Kidney epithelial cell (primary cell): ENCODE measurements at regions not wholly inside any gene's neighbourhood (a gene's known extent, or its start where the extent isn't known, plus 50 kb on each side); places are given as distances from the start of the nearest gene placed in this dataset.
"Not testable (repeated sequence)": the region's sequence is repeated elsewhere in the genome, so short reads cannot be mapped to it uniquely, and the experiment has no call there.

Source experiments
- DNase-seq: peaks from one replicate; pipeline ENCODE4 v3.0.0-alpha.2; 2010; ENCODE audit warnings: low read depth
- H3K27me3 ChIP-seq: 2 replicates; pipeline ENCODE4 v1.6.0; 2011; ENCODE audit warnings: low read length; ENCODE audit not compliant: control insufficient read depth, insufficient read depth
- H3K36me3 ChIP-seq: 2 replicates; pipeline ENCODE4 v1.5.1; 2011; ENCODE audit warnings: low read length; ENCODE audit not compliant: control insufficient read depth, insufficient read depth
- H3K4me3 ChIP-seq: 2 replicates; pipeline ENCODE4 v1.5.1; 2011; ENCODE audit warnings: low read depth, mild to moderate bottlenecking, control low read depth, low read length
- TF ChIP-seq, protein P1 (sequence below): IDR thresholded peaks from 2 replicates; pipeline ENCODE4 v1.5.1; 2011; ENCODE audit warnings: mild to moderate bottlenecking, moderate library complexity, low read length, control low read depth, inconsistent platforms; ENCODE audit not compliant: insufficient read depth, poor library complexity, severe bottlenecking

DNA sequence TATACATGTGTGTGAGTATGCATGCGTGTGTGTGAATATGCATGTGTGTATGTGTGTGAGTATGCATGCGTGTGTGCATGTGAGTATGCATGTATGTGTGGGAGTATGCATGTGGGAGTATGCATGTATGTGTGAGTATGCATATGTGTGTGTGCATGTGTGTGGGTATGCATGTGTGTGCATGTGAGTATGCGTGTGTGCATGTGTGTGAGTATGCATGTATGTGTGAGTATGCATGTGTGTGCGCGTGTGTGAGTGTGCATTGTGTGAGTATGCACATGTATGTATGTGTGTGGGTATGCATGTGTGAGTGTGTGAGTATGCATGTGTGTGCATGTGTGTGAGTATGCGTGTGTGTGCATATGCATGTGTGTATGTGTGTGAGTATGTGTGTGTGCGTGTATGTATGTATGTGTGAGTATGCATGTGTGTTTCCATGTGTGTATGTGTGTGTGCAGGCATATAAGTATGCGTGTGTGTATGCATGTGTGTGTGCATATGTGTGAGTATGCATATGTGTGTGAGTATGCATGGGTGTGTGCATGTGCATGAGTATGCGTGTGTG is 97.9 kb upstream of the MED13L start:
- no peaks in the 10 kb centered on the region for H3K36me3 ChIP-seq
- no peak overlapping the region for H3K4me3 ChIP-seq
- H3K27me3 ChIP-seq, result no peaks in the 10 kb centered on the region
- no peak for DNase-seq
- TF ChIP-seq, protein P1, sequence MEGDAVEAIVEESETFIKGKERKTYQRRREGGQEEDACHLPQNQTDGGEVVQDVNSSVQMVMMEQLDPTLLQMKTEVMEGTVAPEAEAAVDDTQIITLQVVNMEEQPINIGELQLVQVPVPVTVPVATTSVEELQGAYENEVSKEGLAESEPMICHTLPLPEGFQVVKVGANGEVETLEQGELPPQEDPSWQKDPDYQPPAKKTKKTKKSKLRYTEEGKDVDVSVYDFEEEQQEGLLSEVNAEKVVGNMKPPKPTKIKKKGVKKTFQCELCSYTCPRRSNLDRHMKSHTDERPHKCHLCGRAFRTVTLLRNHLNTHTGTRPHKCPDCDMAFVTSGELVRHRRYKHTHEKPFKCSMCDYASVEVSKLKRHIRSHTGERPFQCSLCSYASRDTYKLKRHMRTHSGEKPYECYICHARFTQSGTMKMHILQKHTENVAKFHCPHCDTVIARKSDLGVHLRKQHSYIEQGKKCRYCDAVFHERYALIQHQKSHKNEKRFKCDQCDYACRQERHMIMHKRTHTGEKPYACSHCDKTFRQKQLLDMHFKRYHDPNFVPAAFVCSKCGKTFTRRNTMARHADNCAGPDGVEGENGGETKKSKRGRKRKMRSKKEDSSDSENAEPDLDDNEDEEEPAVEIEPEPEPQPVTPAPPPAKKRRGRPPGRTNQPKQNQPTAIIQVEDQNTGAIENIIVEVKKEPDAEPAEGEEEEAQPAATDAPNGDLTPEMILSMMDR, result no peak

DNA sequence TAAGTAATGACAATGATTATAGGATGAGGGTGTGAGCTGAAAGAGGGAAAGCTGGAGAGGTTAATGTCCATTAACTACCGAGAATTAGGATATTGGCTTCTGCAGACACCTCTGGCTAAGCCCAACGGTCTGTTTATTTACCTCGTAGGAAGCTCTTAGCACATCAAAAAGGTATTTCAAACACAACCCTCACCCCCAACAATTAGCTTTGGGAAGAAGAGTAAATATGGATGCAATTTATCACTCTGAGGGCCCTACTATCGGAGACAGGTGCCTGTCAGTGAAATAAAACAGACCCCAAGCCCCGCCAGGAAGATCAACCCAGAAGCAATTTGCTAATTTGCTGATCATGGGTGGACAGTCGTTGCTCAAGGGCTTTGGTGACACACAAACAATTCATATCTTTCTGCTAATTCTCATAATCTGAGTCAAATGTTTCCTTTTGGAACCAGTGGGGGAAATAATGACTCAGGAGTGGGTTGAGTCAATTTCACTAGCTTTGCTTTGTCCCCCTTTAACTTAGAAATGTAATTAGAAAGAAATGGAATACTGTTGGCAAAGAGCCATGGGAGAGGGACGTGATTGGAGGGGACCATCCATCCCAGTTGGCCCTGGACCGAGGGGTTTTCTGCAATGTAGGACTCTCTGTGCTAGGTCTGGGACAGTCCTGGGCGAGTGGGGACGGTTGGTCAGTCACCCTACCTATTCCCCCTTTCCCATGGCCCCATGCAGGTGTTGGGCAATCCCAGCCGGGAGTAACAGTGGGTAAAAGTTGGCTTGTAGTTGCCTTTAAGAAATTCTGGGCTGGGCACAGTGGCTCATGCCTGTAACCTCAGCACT is 99.1 kb upstream of the MED13L start:
- Histone ChIP-seq H3K4me3 (no peak overlapping the region), H3K36me3 (no peaks in the 10 kb centered on the region), H3K27me3 (no peaks in the 10 kb centered on the region)
- no peak for DNase-seq
- TF ChIP-seq, protein P1, result no peak

DNA sequence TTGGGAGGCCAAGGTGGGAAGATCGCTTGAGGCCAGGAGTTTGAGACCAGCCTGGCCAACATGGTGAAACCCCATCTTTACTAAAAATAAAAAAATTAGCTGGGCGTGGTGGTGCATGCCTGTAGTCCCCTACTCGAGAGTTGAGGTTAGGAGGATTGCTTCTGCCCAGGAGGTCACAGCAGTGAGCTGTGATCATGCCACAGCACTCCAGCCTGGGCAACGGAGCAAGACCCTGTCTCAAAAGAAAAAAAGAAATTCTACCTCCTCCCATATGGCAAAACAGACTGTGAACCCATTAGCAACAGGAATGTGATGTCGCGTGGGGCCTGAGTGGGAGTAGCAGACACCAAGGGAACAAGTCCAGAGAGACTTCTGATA is 99.7 kb upstream of the MED13L start:
- H3K4me3 ChIP-seq, DNase-seq, H3K36me3 ChIP-seq, H3K27me3 ChIP-seq: not testable (repeated sequence)

DNA sequence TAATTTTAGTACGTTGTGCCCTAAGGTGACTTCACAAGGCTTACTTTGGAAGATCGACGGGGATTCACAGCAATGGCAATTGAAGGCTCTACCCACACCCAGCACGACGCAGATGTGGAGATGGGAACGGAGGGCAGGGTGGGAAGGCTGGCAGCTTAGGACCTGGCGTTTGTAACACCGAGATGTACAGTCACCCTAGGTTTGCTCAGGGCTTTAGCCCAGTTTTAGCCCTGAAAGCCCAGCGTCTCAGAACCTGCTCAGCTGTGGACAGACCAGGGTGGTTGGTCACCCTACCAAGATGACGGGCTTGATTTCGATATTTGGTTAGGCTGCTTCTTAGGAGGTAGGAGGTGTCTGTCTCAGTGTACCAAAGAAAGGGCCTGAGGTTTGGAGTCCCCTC is 100.5 kb upstream of the MED13L start:
- Histone ChIP-seq H3K27me3 (no peaks in the 10 kb centered on the region), H3K36me3 (no peaks in the 10 kb centered on the region), H3K4me3 (no peak overlapping the region)
- TF ChIP-seq, protein P1, result no peak
- DNase-seq, result no peak

DNA sequence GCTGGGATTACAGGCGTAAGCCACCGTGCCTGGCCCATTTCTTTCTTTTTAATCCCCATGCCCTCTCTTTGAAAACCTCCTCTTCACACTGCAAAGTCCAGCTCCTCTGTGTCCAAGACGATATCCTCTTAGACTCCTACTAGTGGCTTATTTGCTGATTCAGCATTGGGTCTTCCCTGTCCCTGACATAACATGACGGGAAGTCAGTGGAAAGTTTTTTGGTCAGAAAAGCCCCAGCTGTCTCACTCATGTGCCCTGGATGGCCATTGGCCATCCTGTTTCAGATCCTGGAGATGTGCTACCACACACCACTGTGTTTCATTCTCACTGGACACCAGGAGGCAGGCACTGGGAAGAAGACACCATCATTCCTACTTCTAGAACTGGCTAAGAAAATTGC is 102.6 kb upstream of the MED13L start:
- TF ChIP-seq, protein P1, result no peak
- Histone ChIP-seq H3K4me3 (no peak overlapping the region), H3K36me3 (no peaks in the 10 kb centered on the region), H3K27me3 (no peaks in the 10 kb centered on the region)
- DNase-seq, result no peak

DNA sequence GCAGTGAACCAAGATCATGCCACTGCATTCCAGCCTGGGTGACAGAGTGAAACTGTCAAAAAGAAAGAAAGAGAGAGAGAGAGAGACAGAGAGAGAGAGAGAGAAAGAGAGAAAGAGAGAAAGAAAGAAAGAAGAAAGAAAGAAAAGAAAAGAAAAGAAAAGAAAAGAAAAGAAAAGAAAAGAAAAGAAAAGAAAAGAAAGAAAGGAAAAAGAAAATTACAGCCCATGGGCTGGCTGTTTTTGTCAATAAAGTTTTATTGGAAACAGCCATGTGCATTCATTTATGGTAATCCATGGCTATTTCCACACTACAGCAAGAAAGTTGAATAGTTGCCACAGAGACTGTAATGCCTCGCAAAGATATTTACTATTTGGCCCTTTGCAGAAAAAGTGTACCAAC is 103.2 kb upstream of the MED13L start:
- not testable (repeated sequence) for H3K27me3 ChIP-seq, DNase-seq, H3K4me3 ChIP-seq, H3K36me3 ChIP-seq

DNA sequence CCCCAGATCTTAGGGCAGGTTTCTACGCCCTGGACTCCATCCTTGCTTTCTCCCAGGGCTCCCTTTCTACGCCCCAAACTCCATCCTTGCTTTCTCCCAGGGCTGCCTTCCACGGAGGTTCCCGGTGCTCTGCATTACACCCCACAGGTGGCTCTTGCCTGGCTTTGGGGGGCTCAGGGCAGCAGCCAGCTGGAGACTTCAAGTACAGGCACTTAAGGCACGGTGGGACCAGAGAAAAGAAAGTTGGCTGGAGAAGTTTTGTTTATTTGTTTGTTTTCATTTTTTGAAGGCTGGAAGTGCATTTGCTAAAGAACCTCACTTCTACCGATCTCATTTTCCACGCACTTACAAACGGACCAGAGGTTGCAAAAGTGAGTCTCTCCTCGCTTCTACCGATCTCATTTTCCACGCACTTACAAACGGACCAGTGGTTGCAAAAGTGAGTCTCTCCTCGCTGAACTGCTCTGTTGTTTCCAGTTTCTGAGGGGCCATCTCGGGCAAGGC is 103.8 kb upstream of the MED13L start:
- Histone ChIP-seq H3K27me3 (no peaks in the 10 kb centered on the region), H3K36me3 (no peaks in the 10 kb centered on the region), H3K4me3 (no peak overlapping the region)
- TF ChIP-seq, protein P1, result no peak
- no peak for DNase-seq
